IMR-90 (cell line): ENCODE measurements at regions not wholly inside any gene's neighbourhood (a gene's known extent, or its start where the extent isn't known, plus 50 kb on each side); places are given as distances from the start of the nearest gene placed in this dataset.
A peak's percentile ranks its signal among the peaks of the same experiment; 100 is the strongest.

ENCODE experiments used
- ATAC-seq: fragments of 200-7000 bp; cut with Tn5 transposase; 2 replicates; pipeline ENCODE4 v1.9.1; 2020; ENCODE audit warnings: low read depth, mild to moderate bottlenecking, moderate library complexity
- BruUV-seq: library from RNA; stranded (reverse); fragments of 400-500 nt; replicated peaks from 2 replicates; lab custom pipeline; 2021; lab: Mats Ljungman, UMichigan
- CTCF ChIA-PET: fragments of 300-600 bp; formaldehyde crosslinking; extraction: SDS; loops from one replicate; lab custom pipeline; 2021; ENCODE audit warnings: antibody characterized with exemption; lab: Yijun Ruan, JAX
- POLR2A ChIA-PET: fragments of 300-600 bp; sonication (Branson Sonifier 250); formaldehyde crosslinking; loops from one replicate; lab custom pipeline; 2022; ENCODE audit warnings: antibody characterized with exemption; ENCODE audit not compliant: unreplicated experiment; lab: Charles Lee
- DNase-seq: peaks from one replicate; pipeline ENCODE4 v3.0.0; 2013
- H2AFZ ChIP-seq: replicated peaks from 2 replicates; pipeline ENCODE3; 2013; ENCODE audit warnings: low read length, mild to moderate bottlenecking; ENCODE audit not compliant: poor library complexity
- H2AK5ac ChIP-seq: 2 replicates; pipeline ENCODE4 v1.6.1; 2013; ENCODE audit warnings: low read depth, low read length, inconsistent platforms
- H2AK9ac ChIP-seq: replicated peaks from 2 replicates; pipeline ENCODE3; 2013; ENCODE audit warnings: mild to moderate bottlenecking, low read depth, low read length, moderate library complexity; ENCODE audit not compliant: poor library complexity
- H2BK120ac ChIP-seq: 2 replicates; pipeline ENCODE4 v1.6.1; 2013; ENCODE audit warnings: low read depth, low read length, inconsistent platforms
- H2BK15ac ChIP-seq: 3 replicates; pipeline ENCODE4 v1.6.1; 2013; ENCODE audit warnings: low read depth, low read length, inconsistent platforms
- H2BK20ac ChIP-seq: 2 replicates; pipeline ENCODE4 v1.6.1; 2013; ENCODE audit warnings: low read depth, mild to moderate bottlenecking, inconsistent platforms, low read length, moderate library complexity
- H2BK5ac ChIP-seq: 2 replicates; pipeline ENCODE4 v1.6.1; 2013; ENCODE audit warnings: mild to moderate bottlenecking, low read depth, low read length, inconsistent platforms; ENCODE audit not compliant: poor library complexity, severe bottlenecking
- H3K14ac ChIP-seq: replicated peaks from 2 replicates; pipeline ENCODE4 v1.6.1; 2013; ENCODE audit warnings: low read depth, low read length, inconsistent platforms
- H3K18ac ChIP-seq: 2 replicates; pipeline ENCODE4 v1.6.1; 2013; ENCODE audit warnings: low read depth, low read length, control low read depth
- H3K23ac ChIP-seq: 2 replicates; pipeline ENCODE4 v1.6.1; 2013; ENCODE audit warnings: low read depth, low read length, inconsistent platforms
- H3K27ac ChIP-seq: 2 replicates; pipeline ENCODE4 v1.5.1; 2013; ENCODE audit warnings: mild to moderate bottlenecking, control low read depth, low read length; ENCODE audit not compliant: insufficient read depth
- H3K27me3 ChIP-seq: 2 replicates; pipeline ENCODE4 v1.6.1; 2013; ENCODE audit warnings: low read length; ENCODE audit not compliant: control insufficient read depth, insufficient read depth
- H3K36me3 ChIP-seq: 2 replicates; pipeline ENCODE4 v1.6.1; 2013; ENCODE audit warnings: low read length, mixed read lengths; ENCODE audit not compliant: control insufficient read depth, insufficient read depth
- H3K4ac ChIP-seq: 2 replicates; pipeline ENCODE4 v1.6.1; 2013; ENCODE audit warnings: low read depth, low read length, inconsistent platforms
- H3K4me1 ChIP-seq: 2 replicates; pipeline ENCODE4 v1.6.1; 2013; ENCODE audit warnings: low read length, mixed read lengths; ENCODE audit not compliant: control insufficient read depth, insufficient read depth
- H3K4me2 ChIP-seq: 2 replicates; pipeline ENCODE4 v1.6.1; 2013; ENCODE audit warnings: low read depth, mild to moderate bottlenecking, control low read depth, low read length, moderate library complexity
- H3K4me3 ChIP-seq: 2 replicates; pipeline ENCODE4 v1.5.1; 2013; ENCODE audit warnings: low read depth, mild to moderate bottlenecking, control low read depth, low read length, moderate library complexity; ENCODE audit not compliant: insufficient read depth
- H3K56ac ChIP-seq: 2 replicates; pipeline ENCODE4 v1.6.1; 2013; ENCODE audit warnings: low read length, inconsistent platforms; ENCODE audit not compliant: insufficient read depth; ENCODE audit errors: extremely low read depth
- H3K79me1 ChIP-seq, 2 experiments: 2 replicates each; pipeline ENCODE4 v1.6.1; 2013; ENCODE audit warnings: low read length in 2 of 2, inconsistent platforms in 1 of 2, low read depth in 1 of 2
- H3K9ac ChIP-seq: 2 replicates; pipeline ENCODE4 v1.6.1; 2013; ENCODE audit warnings: low read depth, low read length, control low read depth
- H3K9me1 ChIP-seq: 2 replicates; pipeline ENCODE4 v1.6.1; 2013; ENCODE audit warnings: low read length, inconsistent platforms; ENCODE audit not compliant: insufficient read depth
- H3K9me3 ChIP-seq: 2 replicates; pipeline ENCODE4 v1.6.1; 2013; ENCODE audit warnings: low read length; ENCODE audit not compliant: control insufficient read depth, insufficient read depth
- H4K20me1 ChIP-seq: 2 replicates; pipeline ENCODE4 v1.6.1; 2013; ENCODE audit warnings: low read length, inconsistent platforms; ENCODE audit not compliant: insufficient read depth
- H4K5ac ChIP-seq: 2 replicates; pipeline ENCODE4 v1.6.1; 2013; ENCODE audit warnings: mild to moderate bottlenecking, low read depth, low read length, control low read depth
- H4K8ac ChIP-seq, 2 experiments: 2 replicates each; pipeline ENCODE4 v1.6.1; 2013; ENCODE audit warnings: low read depth in 2 of 2, low read length in 2 of 2, control low read depth in 1 of 2, inconsistent platforms in 1 of 2
- H4K91ac ChIP-seq: 2 replicates; pipeline ENCODE4 v1.6.1; 2013; ENCODE audit warnings: low read depth, low read length, inconsistent platforms; ENCODE audit not compliant: insufficient read depth
- CEBPB ChIP-seq: IDR thresholded peaks from 2 replicates; pipeline ENCODE4 v1.6.1; 2012; ENCODE audit warnings: low read depth, low read length, improper control_type of control experiment
- CTCF ChIP-seq: conservative IDR thresholded peaks from 2 replicates; pipeline ENCODE4 v1.5.1; 2012; ENCODE audit warnings: mild to moderate bottlenecking, low read depth, low read length, improper control_type of control experiment
- ELK1 ChIP-seq: fragments of 150-350 bp; IDR thresholded peaks from 2 replicates; pipeline ENCODE4 v1.6.1; 2016; ENCODE audit warnings: low read depth, mild to moderate bottlenecking, low read length, moderate library complexity, borderline replicate concordance
- MAFK ChIP-seq: IDR thresholded peaks from 2 replicates; pipeline ENCODE4 v1.6.1; 2012; ENCODE audit warnings: low read depth, low read length, improper control_type of control experiment
- MAZ ChIP-seq: IDR thresholded peaks from 2 replicates; pipeline ENCODE4 v1.6.1; 2012; ENCODE audit warnings: low read depth, mild to moderate bottlenecking, low read length, improper control_type of control experiment, moderate library complexity, borderline replicate concordance
- MXI1 ChIP-seq: IDR thresholded peaks from 2 replicates; pipeline ENCODE4 v1.6.1; 2012; ENCODE audit warnings: low read depth, mild to moderate bottlenecking, low read length, moderate library complexity, borderline replicate concordance
- NFE2L2 ChIP-seq: fragments of 150-350 bp; IDR thresholded peaks from 2 replicates; pipeline ENCODE4 v1.6.1; 2016; ENCODE audit warnings: low read depth, mild to moderate bottlenecking, low read length
- RAD21 ChIP-seq: IDR thresholded peaks from 2 replicates; pipeline ENCODE4 v1.6.1; 2012; ENCODE audit warnings: low read length, improper control_type of control experiment
- SMC3 ChIP-seq: fragments of 150-350 bp; IDR thresholded peaks from 2 replicates; pipeline ENCODE4 v1.6.1; 2016; ENCODE audit warnings: low read depth, mild to moderate bottlenecking, antibody characterized with exemption, low read length, moderate library complexity
- USF2 ChIP-seq: fragments of 150-350 bp; IDR thresholded peaks from 2 replicates; pipeline ENCODE4 v1.6.1; 2017; ENCODE audit warnings: mild to moderate bottlenecking, antibody characterized with exemption, low read length, low read depth
- WGBS, 2 experiments: methylation state at CpG; one replicate each; pipeline versions ENCODE4 v1.1.5 to v1.1.7; 2013; ENCODE audit warnings: missing lambda C conversion rate in 2 of 2; ENCODE audit not compliant: insufficient read length in 1 of 2; ENCODE audit errors: extremely low coverage in 2 of 2; 5-methylcytosine and 5-hydroxymethylcytosine counted together
- dilution Hi-C: fragments of 300-500 bp; cut with HindIII; formaldehyde crosslinking; loops from one replicate; pipeline ENCODE4 v1.14.3; 2018; ENCODE audit warnings: low sequenced_read_pairs; ENCODE audit not compliant: unreplicated experiment
- in situ Hi-C: fragments of 300-500 bp; cut with MboI; formaldehyde crosslinking; loops from 3 replicates; pipeline ENCODE4 v1.14.3; 2019; ENCODE audit warnings: low sequenced_read_pairs, inconsistent platforms, mixed read lengths
- intact Hi-C: fragments of 100-400 bp; cut with micrococcal nuclease; formaldehyde crosslinking; loops from 2 replicates; pipeline ENCODE4 v1.10.0; 2022

- H3K18ac ChIP-seq = no peak overlapping the region
- dilution Hi-C loops = no loop called here
- intact Hi-C loops = no loop called here
- WGBS, 2 experiments = no CpG with 5 or more reads among the region's 9 CpGs
- no peaks in the 10 kb centered on the region for H3K4me1 ChIP-seq
- H4K91ac ChIP-seq = 0 out of 2 replicates have a peak overlapping the region, but pooled peaks have one; percentile 20
- no peaks in the 10 kb centered on the region; the same call in 1 of the 2 replicates for H3K9me3 ChIP-seq
- no peak overlapping the region for H2BK15ac ChIP-seq
- H3K79me1 ChIP-seq = no peaks in the 10 kb centered on the region
- DNase-seq (no peak), ATAC-seq (no peak)
- no peak overlapping the region for H4K5ac ChIP-seq
- no peak overlapping the region for H2BK5ac ChIP-seq
- ChIA-PET POLR2A (no interaction called here), CTCF (no interaction called here)
- no peak overlapping the region for H3K14ac ChIP-seq
- in situ Hi-C loops = no loop called here
- no peak overlapping the region for H3K23ac ChIP-seq
- H3K4ac ChIP-seq = no peak overlapping the region; the same call in 1 of the 2 replicates
- no peak overlapping the region for H3K4me3 ChIP-seq
- 0 out of 2 replicates have a peak, but pooled peaks cover 4% of the 10 kb centered on the region for H3K9me1 ChIP-seq
- H3K9ac ChIP-seq = no peak overlapping the region
- no peak for TF ChIP-seq MXI1
- TF ChIP-seq USF2 = no peak
- TF ChIP-seq SMC3 = no peak
- no peak for TF ChIP-seq CEBPB
- TF ChIP-seq MAZ = no peak
- TF ChIP-seq MAFK = no peak
- TF ChIP-seq ELK1 = no peak
- TF ChIP-seq RAD21 = no peak
- TF ChIP-seq CTCF = no peak
- no peak for TF ChIP-seq NFE2L2
- no peak overlapping the region for H3K56ac ChIP-seq
- no TSS peak for BruUV-seq
- H3K4me2 ChIP-seq = no peak overlapping the region
- no peak overlapping the region for H2AFZ ChIP-seq
- no peak overlapping the region for H4K8ac ChIP-seq
- H4K20me1 ChIP-seq = no peaks in the 10 kb centered on the region
- H2AK5ac ChIP-seq = no peak overlapping the region
- H3K27me3 ChIP-seq = peaks cover 3% of the 10 kb centered on the region
- no peaks in the 10 kb centered on the region for H3K36me3 ChIP-seq
- H2BK120ac ChIP-seq = no peak overlapping the region; the same call in 1 of the 2 replicates
- no peak overlapping the region for H2AK9ac ChIP-seq
- H2BK20ac ChIP-seq = no peak overlapping the region; the same call in 1 of the 2 replicates
- no peak overlapping the region for H3K27ac ChIP-seq
Measured at GRCh38 chr6:1201547-1202200, 110.2 kb upstream of the FOXQ1 start.
